Colonic mucosa (tissue), 4 donors: ENCODE measurements at regions not wholly inside any gene's neighbourhood (a gene's known extent, or its start where the extent isn't known, plus 50 kb on each side); places are given as distances from the start of the nearest gene placed in this dataset.

Source experiments
- DNase-seq: peaks from one replicate; pipeline ENCODE4 v3.0.0-alpha.2; 2020
- H3K27ac ChIP-seq: fragments of 200-600 bp; one replicate; pipeline ENCODE4 v1.8.0; 2021
- H3K27me3 ChIP-seq: fragments of 200-600 bp; one replicate; pipeline ENCODE4 v1.8.0; 2021
- H3K36me3 ChIP-seq: fragments of 200-600 bp; one replicate; pipeline ENCODE4 v1.8.0; 2021
- H3K4me1 ChIP-seq: fragments of 200-600 bp; one replicate; pipeline ENCODE4 v1.8.0; 2021; ENCODE audit warnings: mild to moderate bottlenecking
- H3K4me3 ChIP-seq: fragments of 200-600 bp; one replicate; pipeline ENCODE4 v1.8.0; 2021
- H3K9ac ChIP-seq, 2 donors: one replicate each; pipeline ENCODE4 v1.7.0; 2013; ENCODE audit warnings: control low read depth in 2 of 2, low read depth in 2 of 2, low read length in 2 of 2
- H3K9me3 ChIP-seq: fragments of 200-600 bp; one replicate; pipeline ENCODE4 v1.8.0; 2021
- CTCF ChIP-seq: fragments of 200-600 bp; IDR thresholded peaks from one replicate; pipeline ENCODE4 v1.8.0; 2022; ENCODE audit warnings: antibody characterized with exemption, mild to moderate bottlenecking
- intact Hi-C: fragments of 100-400 bp; cut with DNase I; formaldehyde crosslinking; loops from one replicate; pipeline ENCODE4 v1.14.1; 2022
- donor health status: healthy.
- donor health status: DM: no; HTN: no; CAD: no.
- donor health status: DM: no; HTN: no; CAD: no.

DNA sequence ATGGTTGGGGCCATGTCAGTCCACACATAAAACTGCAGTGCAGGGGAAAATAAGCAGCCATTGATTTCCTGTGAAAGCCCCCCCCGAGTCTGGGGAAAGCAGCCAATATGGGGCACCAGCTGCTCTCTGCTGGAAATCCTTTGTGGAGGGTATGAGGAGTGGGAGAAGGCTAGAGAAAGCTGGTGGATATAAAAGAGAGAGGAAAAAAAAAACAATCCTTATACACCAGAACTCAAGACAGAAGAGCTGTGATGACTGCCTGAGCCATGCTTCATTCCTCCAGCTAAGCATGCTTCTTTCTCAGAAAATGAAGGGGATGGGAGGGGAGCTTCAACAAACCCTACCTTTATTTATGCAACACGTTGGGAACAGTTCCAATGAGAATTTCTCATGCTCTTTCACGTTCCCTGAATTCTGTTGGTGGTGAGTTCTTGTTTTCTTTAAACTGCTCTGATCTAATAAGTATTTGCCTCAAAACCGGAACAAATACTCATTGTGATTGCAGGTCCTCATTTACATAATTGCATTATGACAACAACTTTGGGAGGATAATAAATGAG, 688.0 kb upstream of the SEMA6A start:
- Histone ChIP-seq H3K9ac (no peak overlapping the region), H3K36me3 (no peaks in the 10 kb centered on the region), H3K4me3 (no peak overlapping the region), H3K27ac (no peak overlapping the region), H3K27me3 (no peaks in the 10 kb centered on the region), H3K4me1 (no peaks in the 10 kb centered on the region), H3K9me3 (no peaks in the 10 kb centered on the region)
- intact Hi-C loops, result no loop called here
- no peak for TF ChIP-seq CTCF
- no peak for DNase-seq

DNA sequence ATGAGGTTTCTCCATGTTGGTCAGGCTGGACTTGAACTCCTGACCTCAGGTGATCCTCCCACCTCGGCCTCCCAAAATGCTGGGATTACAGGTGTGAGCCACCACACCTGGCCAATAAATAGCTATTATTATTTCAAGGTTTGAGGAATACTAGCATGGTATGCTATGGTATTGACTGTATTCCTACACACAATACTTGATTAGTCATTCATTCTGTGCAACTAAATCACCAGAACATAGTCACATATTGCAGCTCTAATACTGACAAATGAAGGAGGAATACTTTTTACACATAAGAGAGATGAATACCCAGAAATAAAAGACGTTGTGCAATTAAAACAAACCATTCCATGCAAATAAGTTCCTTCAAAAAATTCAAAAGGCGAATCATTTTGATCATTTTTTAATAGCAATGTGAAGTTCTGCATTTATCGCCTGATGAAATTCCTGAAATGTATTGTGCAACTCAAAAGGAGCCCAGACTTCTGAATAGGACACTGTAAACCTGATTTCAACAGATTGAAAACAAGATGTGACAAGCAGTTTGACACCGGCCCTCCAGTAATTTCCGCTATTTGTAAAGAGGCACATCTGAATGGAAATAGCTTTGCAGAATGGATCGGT, 687.4 kb upstream of the SEMA6A start:
- no peak overlapping the region for H3K27ac ChIP-seq
- H3K9ac ChIP-seq, result no peak overlapping the region
- H3K27me3 ChIP-seq, result no peaks in the 10 kb centered on the region
- intact Hi-C loops, result no loop called here
- TF ChIP-seq CTCF, result no peak
- no peaks in the 10 kb centered on the region for H3K9me3 ChIP-seq
- no peaks in the 10 kb centered on the region for H3K4me1 ChIP-seq
- DNase-seq, result no peak
- H3K36me3 ChIP-seq, result no peaks in the 10 kb centered on the region
- H3K4me3 ChIP-seq, result no peak overlapping the region

GRCh38 chr5:117255211-117256027, 680.8 kb upstream of the SEMA6A start:
- no peak overlapping the region for H3K4me3 ChIP-seq
- no peaks in the 10 kb centered on the region for H3K36me3 ChIP-seq
- no peaks in the 10 kb centered on the region for H3K27me3 ChIP-seq
- intact Hi-C loops, result no loop called here
- no peak for DNase-seq
- no peak for TF ChIP-seq CTCF
- H3K9me3 ChIP-seq, result no peaks in the 10 kb centered on the region
- H3K9ac ChIP-seq, result no peak overlapping the region
- no peak overlapping the region for H3K27ac ChIP-seq
- no peaks in the 10 kb centered on the region for H3K4me1 ChIP-seq

DNA sequence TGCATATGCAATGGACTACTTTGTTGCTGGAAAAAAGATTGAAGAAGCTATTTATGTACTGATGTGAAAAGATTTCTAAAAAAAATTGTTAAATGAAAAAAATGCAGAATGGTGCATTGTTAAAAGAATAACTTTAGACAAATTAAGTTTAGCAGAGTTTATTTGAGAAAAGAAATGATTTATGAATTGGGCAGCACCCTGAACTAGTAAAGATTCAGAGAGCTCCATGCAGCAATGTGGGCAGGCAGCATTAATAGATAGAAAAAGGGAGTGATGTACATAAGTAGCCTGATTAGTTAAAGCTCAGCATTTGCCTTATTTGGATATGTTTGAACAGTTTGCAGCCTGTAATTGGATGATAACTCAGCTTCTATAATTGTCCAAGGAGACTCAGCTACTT, 677.9 kb upstream of the SEMA6A start:
- intact Hi-C loops, result no loop called here
- H3K4me1 ChIP-seq, result no peaks in the 10 kb centered on the region
- H3K9me3 ChIP-seq, result no peaks in the 10 kb centered on the region
- no peak overlapping the region for H3K27ac ChIP-seq
- H3K27me3 ChIP-seq, result no peaks in the 10 kb centered on the region
- no peaks in the 10 kb centered on the region for H3K36me3 ChIP-seq
- no peak overlapping the region for H3K9ac ChIP-seq
- no peak for TF ChIP-seq CTCF
- H3K4me3 ChIP-seq, result no peak overlapping the region
- DNase-seq, result no peak

DNA sequence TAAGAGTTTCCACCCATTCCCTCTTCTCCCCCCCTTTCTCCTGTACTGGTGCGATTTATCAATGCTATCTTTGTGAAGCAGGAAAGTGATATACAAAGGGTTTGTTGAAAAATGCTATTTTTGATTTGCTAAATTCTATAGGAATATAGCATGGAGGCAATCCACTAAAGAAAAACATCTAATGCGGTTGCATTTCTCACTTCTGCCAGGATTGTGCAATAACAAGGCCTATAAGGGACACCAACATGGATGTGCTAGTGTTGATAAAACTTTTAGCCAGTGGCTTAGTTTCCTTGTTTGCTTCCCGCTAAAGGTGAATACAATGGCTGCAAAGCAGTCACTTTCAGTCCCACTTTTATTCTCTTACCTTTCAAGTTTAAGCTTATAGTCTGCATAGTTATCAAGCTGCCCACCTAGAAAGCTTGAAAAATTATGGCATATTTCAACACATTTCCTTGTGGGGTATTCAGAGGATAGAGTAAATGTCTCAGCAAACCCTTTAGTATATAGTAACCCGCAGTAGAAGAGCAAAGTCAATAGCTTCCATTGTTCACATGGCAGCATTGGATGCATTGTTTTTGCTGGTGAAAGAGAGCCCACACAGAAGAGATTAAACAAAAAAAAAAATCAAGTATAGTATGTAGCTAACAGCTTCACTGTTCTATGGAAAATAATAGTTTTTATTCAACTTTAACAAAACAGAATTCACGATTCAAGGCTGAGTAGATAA, 674.6 kb upstream of the SEMA6A start:
- no peak for TF ChIP-seq CTCF
- H3K36me3 ChIP-seq, result no peaks in the 10 kb centered on the region
- H3K4me1 ChIP-seq, result no peaks in the 10 kb centered on the region
- no peak overlapping the region for H3K27ac ChIP-seq
- H3K4me3 ChIP-seq, result no peak overlapping the region
- DNase-seq, result no peak
- intact Hi-C loops, result no loop called here
- no peaks in the 10 kb centered on the region for H3K9me3 ChIP-seq
- no peaks in the 10 kb centered on the region for H3K27me3 ChIP-seq
- no peak overlapping the region for H3K9ac ChIP-seq
